GM23338 (cell line): ENCODE measurements at regions not wholly inside any gene's neighbourhood (a gene's known extent, or its start where the extent isn't known, plus 50 kb on each side); places are given as distances from the start of the nearest gene placed in this dataset.

Experiments used
- ATAC-seq: fragments of 200-7000 bp; cut with Tn5 transposase; 3 replicates; pipeline ENCODE4 v1.9.1; 2020
- DNase-seq: peaks from one replicate; pipeline ENCODE4 v3.0.0-alpha.2; 2015; ENCODE audit warnings: low spot score
- H2AFZ ChIP-seq: fragments of 200-600 bp; sonication (generic); 2 replicates; pipeline ENCODE4 v1.8.0; 2016; ENCODE audit warnings: antibody characterized with exemption, mild to moderate bottlenecking, moderate library complexity
- H3F3A ChIP-seq: fragments of 200-600 bp; sonication (generic); replicated peaks from 2 replicates; pipeline ENCODE4 v1.8.0; 2017; ENCODE audit warnings: antibody characterized with exemption, mixed run types, low read depth
- H3K27ac ChIP-seq: fragments of 200-600 bp; sonication (generic); 2 replicates; pipeline ENCODE4 v1.6.1; 2016; ENCODE audit warnings: low read depth
- H3K27me3 ChIP-seq: fragments of 200-600 bp; sonication (generic); 2 replicates; pipeline ENCODE4 v1.8.0; 2016; ENCODE audit warnings: mild to moderate bottlenecking, mixed run types, moderate library complexity; ENCODE audit not compliant: insufficient read depth
- H3K36me3 ChIP-seq: fragments of 200-600 bp; sonication (generic); 2 replicates; pipeline ENCODE4 v1.8.0; 2016; ENCODE audit warnings: mild to moderate bottlenecking; ENCODE audit not compliant: insufficient read depth
- H3K4me1 ChIP-seq: fragments of 200-600 bp; sonication (generic); 2 replicates; pipeline ENCODE4 v1.8.0; 2016; ENCODE audit warnings: mild to moderate bottlenecking, moderate library complexity; ENCODE audit not compliant: insufficient read depth
- H3K4me2 ChIP-seq: fragments of 200-600 bp; sonication (generic); 2 replicates; pipeline ENCODE4 v1.7.1; 2017; ENCODE audit warnings: mixed run types
- H3K4me3 ChIP-seq: fragments of 200-600 bp; sonication (generic); 2 replicates; pipeline ENCODE4 v1.6.1; 2016; ENCODE audit warnings: mixed run types
- H3K79me2 ChIP-seq: fragments of 200-600 bp; sonication (generic); replicated peaks from 2 replicates; pipeline ENCODE4 v1.8.0; 2017; ENCODE audit warnings: mild to moderate bottlenecking; ENCODE audit not compliant: insufficient read depth
- H3K9me2 ChIP-seq: fragments of 200-600 bp; sonication (generic); 2 replicates; pipeline ENCODE4 v1.8.0; 2017; ENCODE audit not compliant: insufficient read depth
- H4K20me1 ChIP-seq: fragments of 200-600 bp; sonication (generic); replicated peaks from 2 replicates; pipeline ENCODE4 v1.8.0; 2017; ENCODE audit warnings: mild to moderate bottlenecking; ENCODE audit not compliant: insufficient read depth
- H3K27ac Mint-ChIP-seq: 2 replicates; pipeline ENCODE4 v1.8.0; 2020; ENCODE audit warnings: inconsistent platforms, mild to moderate bottlenecking, moderate library complexity, mixed read lengths
- H3K27me3 Mint-ChIP-seq: 3 replicates; pipeline ENCODE4 v1.8.0; 2022; ENCODE audit warnings: low read depth, mild to moderate bottlenecking, moderate library complexity, mixed read lengths, inconsistent platforms; ENCODE audit not compliant: insufficient read depth, poor library complexity
- H3K36me3 Mint-ChIP-seq: 3 replicates; pipeline ENCODE4 v1.8.0; 2021; ENCODE audit warnings: low read depth, mild to moderate bottlenecking, inconsistent platforms, moderate library complexity, mixed read lengths
- H3K4me1 Mint-ChIP-seq: 3 replicates; pipeline ENCODE4 v1.8.0; 2020; ENCODE audit warnings: mild to moderate bottlenecking, inconsistent platforms, mixed read lengths
- H3K4me3 Mint-ChIP-seq: 3 replicates; pipeline ENCODE4 v1.8.0; 2021; ENCODE audit warnings: moderate library complexity, mild to moderate bottlenecking, inconsistent platforms, mixed read lengths
- H3K9me3 Mint-ChIP-seq: 3 replicates; pipeline ENCODE4 v1.8.0; 2020; ENCODE audit warnings: moderate library complexity, mild to moderate bottlenecking, inconsistent platforms, mixed read lengths
- EZH2phosphoT487 ChIP-seq: fragments of 200-600 bp; sonication (generic); IDR thresholded peaks from one replicate; pipeline ENCODE4 v1.8.1; 2018; ENCODE audit warnings: antibody characterized with exemption; ENCODE audit not compliant: unreplicated experiment
- JUNB ChIP-seq: IDR thresholded peaks from one replicate; pipeline ENCODE4 v1.6.1; 2016; ENCODE audit warnings: antibody characterized with exemption; ENCODE audit not compliant: unreplicated experiment
- ZNF114 ChIP-seq: fragments of 250-450 bp; sonication (Bioruptor Pico); IDR thresholded peaks from 2 replicates; pipeline ENCODE4 v1.5.0; 2020; ENCODE audit warnings: mild to moderate bottlenecking, moderate library complexity
- ZNF331 ChIP-seq: fragments of 250-450 bp; sonication (Bioruptor Pico); IDR thresholded peaks from 2 replicates; pipeline ENCODE4 v1.5.0; 2020; ENCODE audit warnings: low read depth, mild to moderate bottlenecking, moderate library complexity
- TF ChIP-seq, protein P1 (sequence below): IDR thresholded peaks from 2 replicates; pipeline ENCODE4 v1.6.1; 2016; ENCODE audit warnings: antibody characterized with exemption
- TF ChIP-seq, protein P2 (sequence below): fragments of 250-450 bp; sonication (Bioruptor Pico); IDR thresholded peaks from 2 replicates; pipeline ENCODE4 v1.5.0; 2020; ENCODE audit warnings: mild to moderate bottlenecking, moderate library complexity

DNA sequence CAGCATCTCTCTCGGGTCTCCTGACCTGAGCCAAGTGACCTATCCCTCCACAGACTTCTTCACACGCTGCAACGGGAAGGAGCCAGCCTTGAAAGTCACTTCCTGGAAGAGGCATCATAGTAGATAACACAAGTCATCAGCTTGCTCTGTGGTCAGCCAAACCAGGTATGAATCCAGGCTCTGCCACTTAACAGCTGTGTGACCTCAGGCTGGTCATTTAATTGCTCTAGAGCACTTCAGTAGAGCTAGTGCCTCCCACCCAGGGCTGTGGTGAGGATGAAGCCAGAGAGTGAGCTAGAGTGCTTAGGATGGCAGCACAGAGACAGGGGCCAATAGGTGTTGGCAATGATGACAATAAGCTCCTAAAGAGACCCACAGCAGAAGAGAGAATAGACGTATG lies 247.7 kb upstream of the ZMIZ1 start:
- Histone ChIP-seq H3K4me1 (peaks cover 17% of the 10 kb centered on the region), H3K4me2 (no peak overlapping the region), H3K9me2 (peaks cover 6% of the 10 kb centered on the region; the same call in 1 of the 2 replicates), H3K79me2 (no peaks in the 10 kb centered on the region), H3K4me3 (no peak overlapping the region), H2AFZ (no peak overlapping the region), H4K20me1 (no peaks in the 10 kb centered on the region), H3K27ac (no peak overlapping the region), H3F3A (no peaks in the 10 kb centered on the region), H3K27me3 (no peaks in the 10 kb centered on the region), H3K36me3 (no peaks in the 10 kb centered on the region)
- H3K9me3 Mint-ChIP-seq: no peaks in the 10 kb centered on the region
- no peaks in the 10 kb centered on the region for H3K27me3 Mint-ChIP-seq
- TF ChIP-seq ZNF331 (CRISPR knock-in tag) (no peak), EZH2phosphoT487 (no peak), ZNF114 (CRISPR knock-in tag) (no peak), JUNB (no peak)
- TF ChIP-seq, protein P1, sequence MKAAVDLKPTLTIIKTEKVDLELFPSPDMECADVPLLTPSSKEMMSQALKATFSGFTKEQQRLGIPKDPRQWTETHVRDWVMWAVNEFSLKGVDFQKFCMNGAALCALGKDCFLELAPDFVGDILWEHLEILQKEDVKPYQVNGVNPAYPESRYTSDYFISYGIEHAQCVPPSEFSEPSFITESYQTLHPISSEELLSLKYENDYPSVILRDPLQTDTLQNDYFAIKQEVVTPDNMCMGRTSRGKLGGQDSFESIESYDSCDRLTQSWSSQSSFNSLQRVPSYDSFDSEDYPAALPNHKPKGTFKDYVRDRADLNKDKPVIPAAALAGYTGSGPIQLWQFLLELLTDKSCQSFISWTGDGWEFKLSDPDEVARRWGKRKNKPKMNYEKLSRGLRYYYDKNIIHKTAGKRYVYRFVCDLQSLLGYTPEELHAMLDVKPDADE: no peak
- TF ChIP-seq, protein P2, sequence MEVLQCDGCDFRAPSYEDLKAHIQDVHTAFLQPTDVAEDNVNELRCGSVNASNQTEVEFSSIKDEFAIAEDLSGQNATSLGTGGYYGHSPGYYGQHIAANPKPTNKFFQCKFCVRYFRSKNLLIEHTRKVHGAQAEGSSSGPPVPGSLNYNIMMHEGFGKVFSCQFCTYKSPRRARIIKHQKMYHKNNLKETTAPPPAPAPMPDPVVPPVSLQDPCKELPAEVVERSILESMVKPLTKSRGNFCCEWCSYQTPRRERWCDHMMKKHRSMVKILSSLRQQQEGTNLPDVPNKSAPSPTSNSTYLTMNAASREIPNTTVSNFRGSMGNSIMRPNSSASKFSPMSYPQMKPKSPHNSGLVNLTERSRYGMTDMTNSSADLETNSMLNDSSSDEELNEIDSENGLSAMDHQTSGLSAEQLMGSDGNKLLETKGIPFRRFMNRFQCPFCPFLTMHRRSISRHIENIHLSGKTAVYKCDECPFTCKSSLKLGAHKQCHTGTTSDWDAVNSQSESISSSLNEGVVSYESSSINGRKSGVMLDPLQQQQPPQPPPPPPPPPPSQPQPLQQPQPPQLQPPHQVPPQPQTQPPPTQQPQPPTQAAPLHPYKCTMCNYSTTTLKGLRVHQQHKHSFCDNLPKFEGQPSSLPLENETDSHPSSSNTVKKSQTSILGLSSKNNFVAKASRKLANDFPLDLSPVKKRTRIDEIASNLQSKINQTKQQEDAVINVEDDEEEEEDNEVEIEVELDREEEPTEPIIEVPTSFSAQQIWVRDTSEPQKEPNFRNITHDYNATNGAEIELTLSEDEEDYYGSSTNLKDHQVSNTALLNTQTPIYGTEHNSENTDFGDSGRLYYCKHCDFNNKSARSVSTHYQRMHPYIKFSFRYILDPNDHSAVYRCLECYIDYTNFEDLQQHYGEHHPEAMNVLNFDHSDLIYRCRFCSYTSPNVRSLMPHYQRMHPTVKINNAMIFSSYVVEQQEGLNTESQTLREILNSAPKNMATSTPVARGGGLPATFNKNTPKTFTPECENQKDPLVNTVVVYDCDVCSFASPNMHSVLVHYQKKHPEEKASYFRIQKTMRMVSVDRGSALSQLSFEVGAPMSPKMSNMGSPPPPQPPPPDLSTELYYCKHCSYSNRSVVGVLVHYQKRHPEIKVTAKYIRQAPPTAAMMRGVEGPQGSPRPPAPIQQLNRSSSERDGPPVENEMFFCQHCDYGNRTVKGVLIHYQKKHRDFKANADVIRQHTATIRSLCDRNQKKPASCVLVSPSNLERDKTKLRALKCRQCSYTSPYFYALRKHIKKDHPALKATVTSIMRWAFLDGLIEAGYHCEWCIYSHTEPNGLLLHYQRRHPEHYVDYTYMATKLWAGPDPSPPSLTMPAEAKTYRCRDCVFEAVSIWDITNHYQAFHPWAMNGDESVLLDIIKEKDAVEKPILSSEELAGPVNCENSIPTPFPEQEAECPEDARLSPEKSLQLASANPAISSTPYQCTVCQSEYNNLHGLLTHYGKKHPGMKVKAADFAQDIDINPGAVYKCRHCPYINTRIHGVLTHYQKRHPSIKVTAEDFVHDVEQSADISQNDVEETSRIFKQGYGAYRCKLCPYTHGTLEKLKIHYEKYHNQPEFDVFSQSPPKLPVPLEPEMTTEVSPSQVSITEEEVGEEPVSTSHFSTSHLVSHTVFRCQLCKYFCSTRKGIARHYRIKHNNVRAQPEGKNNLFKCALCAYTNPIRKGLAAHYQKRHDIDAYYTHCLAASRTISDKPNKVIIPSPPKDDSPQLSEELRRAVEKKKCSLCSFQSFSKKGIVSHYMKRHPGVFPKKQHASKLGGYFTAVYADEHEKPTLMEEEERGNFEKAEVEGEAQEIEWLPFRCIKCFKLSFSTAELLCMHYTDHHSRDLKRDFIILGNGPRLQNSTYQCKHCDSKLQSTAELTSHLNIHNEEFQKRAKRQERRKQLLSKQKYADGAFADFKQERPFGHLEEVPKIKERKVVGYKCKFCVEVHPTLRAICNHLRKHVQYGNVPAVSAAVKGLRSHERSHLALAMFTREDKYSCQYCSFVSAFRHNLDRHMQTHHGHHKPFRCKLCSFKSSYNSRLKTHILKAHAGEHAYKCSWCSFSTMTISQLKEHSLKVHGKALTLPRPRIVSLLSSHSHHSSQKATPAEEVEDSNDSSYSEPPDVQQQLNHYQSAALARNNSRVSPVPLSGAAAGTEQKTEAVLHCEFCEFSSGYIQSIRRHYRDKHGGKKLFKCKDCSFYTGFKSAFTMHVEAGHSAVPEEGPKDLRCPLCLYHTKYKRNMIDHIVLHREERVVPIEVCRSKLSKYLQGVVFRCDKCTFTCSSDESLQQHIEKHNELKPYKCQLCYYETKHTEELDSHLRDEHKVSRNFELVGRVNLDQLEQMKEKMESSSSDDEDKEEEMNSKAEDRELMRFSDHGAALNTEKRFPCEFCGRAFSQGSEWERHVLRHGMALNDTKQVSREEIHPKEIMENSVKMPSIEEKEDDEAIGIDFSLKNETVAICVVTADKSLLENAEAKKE (CRISPR knock-in tag): no peak
- DNase-seq: no peak
- peaks cover 14% of the 10 kb centered on the region for H3K4me1 Mint-ChIP-seq
- no peak overlapping the region for H3K27ac Mint-ChIP-seq
- no peaks in the 10 kb centered on the region for H3K36me3 Mint-ChIP-seq
- no peak for ATAC-seq
- no peak overlapping the region for H3K4me3 Mint-ChIP-seq
